Heart left ventricle (tissue), 16 donors: ENCODE measurements at regions not wholly inside any gene's neighbourhood (a gene's known extent, or its start where the extent isn't known, plus 50 kb on each side); places are given as distances from the start of the nearest gene placed in this dataset.
"Not testable (repeated sequence)": the region's sequence is repeated elsewhere in the genome, so short reads cannot be mapped to it uniquely, and the experiment has no call there.

Source experiments
- ATAC-seq, 4 donors: fragments of 200-7000 bp; cut with Tn5 transposase; one replicate each; pipeline ENCODE4 v1.9.1; 2020 to 2022; ENCODE audit warnings: moderate library complexity in 4 of 4, mild to moderate bottlenecking in 3 of 4, moderate number of reproducible peaks in 1 of 4
- DNase-seq, 5 donors: peaks; one replicate each; pipeline ENCODE4 v3.0.0-alpha.2; 2020
- H3K27ac ChIP-seq, 12 donors: fragments of 200-600 bp; sonication (generic) in 4 of 12; one replicate each; pipeline versions ENCODE4 v1.5.0 to v1.8.0; 2016 to 2022; ENCODE audit warnings: mild to moderate bottlenecking in 2 of 12
- H3K27me3 ChIP-seq, 9 donors: fragments of 200-600 bp; sonication (generic) in 2 of 9; one replicate each; pipeline versions ENCODE4 v1.5.1 to v1.8.0; 2016 to 2022; ENCODE audit warnings: mild to moderate bottlenecking in 3 of 9
- H3K36me3 ChIP-seq, 9 donors: fragments of 200-600 bp; sonication (generic) in 2 of 9; one replicate each; pipeline versions ENCODE4 v1.5.0 to v1.8.0; 2018 to 2022; ENCODE audit warnings: mild to moderate bottlenecking in 2 of 9
- H3K4me1 ChIP-seq, 12 donors: fragments of 200-600 bp; sonication (generic) in 4 of 12; one replicate each; pipeline versions ENCODE4 v1.5.0 to v1.8.0; 2016 to 2022; ENCODE audit warnings: mild to moderate bottlenecking in 3 of 12
- H3K4me3 ChIP-seq, 12 donors: fragments of 200-600 bp; sonication (generic) in 4 of 12; one replicate each; pipeline versions ENCODE4 v1.5.0 to v1.8.0; 2017 to 2022; ENCODE audit warnings: mild to moderate bottlenecking in 9 of 12, moderate library complexity in 4 of 12
- H3K9me3 ChIP-seq, 12 donors: fragments of 200-600 bp; sonication (generic) in 4 of 12; one replicate each; pipeline versions ENCODE4 v1.5.0 to v1.8.0; 2016 to 2022; ENCODE audit warnings: mild to moderate bottlenecking in 1 of 12
- POLR2A ChIP-seq, 2 donors: fragments of 450-650 bp; IDR thresholded peaks; one replicate each; pipeline ENCODE4 v1.6.1; 2017; ENCODE audit warnings: antibody characterized with exemption in 2 of 2, mild to moderate bottlenecking in 2 of 2, moderate library complexity in 2 of 2
- WGBS, 4 donors: extraction: QIAGEN DNeasy Blood & Tissue Kit in 2 of 4; methylation state at CpG; one replicate each; pipeline versions ENCODE4 v1.1.5 to v1.1.7; 2013 to 2018; 5-methylcytosine and 5-hydroxymethylcytosine counted together
- intact Hi-C, 10 donors: fragments of 100-400 bp; cut with DNase I; formaldehyde crosslinking; loops; one replicate each; pipeline versions ENCODE4 v1.11.1 to v1.14.2; 2022
- TF ChIP-seq, protein P1 (sequence below), 12 donors: fragments of 200-600 bp; sonication (generic) in 4 of 12; IDR thresholded peaks; one replicate each; pipeline versions ENCODE4 v1.5.0 to v1.8.0; 2018 to 2022; ENCODE audit warnings: antibody characterized with exemption in 12 of 12, mild to moderate bottlenecking in 5 of 12
- donor health status: ischemic (EF 13 %, LVEDD 7.1; RV severe dilation, severe dysfunction).
- donor health status: healthy with polysubstance abuse.
- donor health status: DM: no; HTN: yes; CAD: no.
- donor health status: DM: no; HTN: no; CAD: no.
- donor health status: ischemic (EF 25% LVEDD 6.9; RV normal size, moderate dysfunction).
- donor health status: ischemic (EF 25% LVEDD 5.7; RV mildly dilated, moderate dysfunction).
- donor health status: healthy.
- donor health status: DM: yes; HTN: yes; CAD: no.
- donor health status: ischemic (EF 35%, LVEDD 5.7; RV mildly dilated, moderate dysfunction).
- donor health status: nonischemic (EF 11% LVEDD 7.7; RV severe dilation, severe dysfunction).
- donor health status: DM: yes; HTN: yes; CAD: no.
- donor health status: PGD.
- donor health status: ischemic (EF 29% LVEDD 5.4; RV normal size, mild dysfunction).
- donor health status: nonischemic (EF 23%, LVEDD 6.1; RV moderate dilation, normal function).

DNA sequence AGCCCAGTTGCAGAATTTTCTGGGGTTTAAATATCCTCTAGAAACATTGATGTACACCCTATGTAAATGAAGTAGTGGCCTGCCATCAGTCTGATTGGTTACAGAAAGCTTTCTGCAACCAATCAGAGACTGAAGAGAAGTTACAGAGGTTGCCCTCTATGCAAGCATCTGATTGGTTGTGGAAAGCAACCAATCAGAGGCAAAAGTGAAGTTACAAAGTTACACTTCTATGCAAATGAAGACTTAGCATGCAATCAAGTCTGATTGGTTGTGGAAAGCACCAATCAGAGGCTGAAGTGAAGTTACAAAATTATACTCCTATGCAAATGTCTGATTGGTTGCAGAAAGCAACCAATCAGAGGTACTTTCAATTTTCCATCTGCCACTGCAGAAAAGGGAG, 51.9 kb upstream of the USP9X start:
- Histone ChIP-seq H3K27ac (no peak overlapping the region), H3K4me3 (no peak overlapping the region), H3K27me3 (peaks cover 0 to 26% (median 0%) of the 10 kb centered on the region in 9 donors), H3K36me3 (no peaks in the 10 kb centered on the region), H3K4me1 (no peaks in the 10 kb centered on the region), H3K9me3 (peaks cover 0 to 4% (median 0%) of the 10 kb centered on the region in 12 donors)
- ATAC-seq, result no peak
- no peak for DNase-seq
- TF ChIP-seq, protein P1, sequence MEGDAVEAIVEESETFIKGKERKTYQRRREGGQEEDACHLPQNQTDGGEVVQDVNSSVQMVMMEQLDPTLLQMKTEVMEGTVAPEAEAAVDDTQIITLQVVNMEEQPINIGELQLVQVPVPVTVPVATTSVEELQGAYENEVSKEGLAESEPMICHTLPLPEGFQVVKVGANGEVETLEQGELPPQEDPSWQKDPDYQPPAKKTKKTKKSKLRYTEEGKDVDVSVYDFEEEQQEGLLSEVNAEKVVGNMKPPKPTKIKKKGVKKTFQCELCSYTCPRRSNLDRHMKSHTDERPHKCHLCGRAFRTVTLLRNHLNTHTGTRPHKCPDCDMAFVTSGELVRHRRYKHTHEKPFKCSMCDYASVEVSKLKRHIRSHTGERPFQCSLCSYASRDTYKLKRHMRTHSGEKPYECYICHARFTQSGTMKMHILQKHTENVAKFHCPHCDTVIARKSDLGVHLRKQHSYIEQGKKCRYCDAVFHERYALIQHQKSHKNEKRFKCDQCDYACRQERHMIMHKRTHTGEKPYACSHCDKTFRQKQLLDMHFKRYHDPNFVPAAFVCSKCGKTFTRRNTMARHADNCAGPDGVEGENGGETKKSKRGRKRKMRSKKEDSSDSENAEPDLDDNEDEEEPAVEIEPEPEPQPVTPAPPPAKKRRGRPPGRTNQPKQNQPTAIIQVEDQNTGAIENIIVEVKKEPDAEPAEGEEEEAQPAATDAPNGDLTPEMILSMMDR (IDR thresholded peaks at IDR 0.05), result no peak
- no peak for TF ChIP-seq POLR2A (IDR thresholded peaks at IDR 0.05)
- intact Hi-C loops, result no loop called here

DNA sequence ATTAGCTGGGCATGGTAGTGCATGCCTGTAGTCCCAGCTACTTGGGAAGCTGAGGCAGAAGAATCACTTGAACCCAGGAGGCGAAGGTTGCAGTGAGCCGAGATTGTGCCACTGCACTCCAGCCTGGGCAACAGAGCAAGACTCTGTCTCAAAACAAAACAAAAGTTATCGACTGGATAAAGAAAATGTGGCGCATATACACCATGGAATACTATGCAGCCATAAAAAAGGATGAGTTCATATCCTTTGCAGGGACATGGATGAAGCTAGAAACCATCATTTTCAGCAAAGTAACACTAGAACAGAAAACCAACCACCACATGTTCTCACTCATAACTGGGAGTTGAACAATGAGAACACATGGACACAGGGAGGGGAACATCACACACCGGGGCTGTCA, 50.3 kb upstream of the USP9X start:
- H3K9me3 ChIP-seq, DNase-seq, H3K27ac ChIP-seq, H3K36me3 ChIP-seq, H3K4me3 ChIP-seq, ATAC-seq, H3K4me1 ChIP-seq, intact Hi-C loops: not testable (repeated sequence)
- H3K27me3 ChIP-seq, result peaks cover 0 to 26% (median 0%) of the 10 kb centered on the region in 9 donors
- 93 to 99% (median 97%) methylated on average over 5 of the region's 5 CpGs for WGBS, 4 donors
